GM23338 (cell line): ENCODE measurements at regions not wholly inside any gene's neighbourhood (a gene's known extent, or its start where the extent isn't known, plus 50 kb on each side); places are given as distances from the start of the nearest gene placed in this dataset.

ENCODE experiments used
- ATAC-seq: fragments of 200-7000 bp; cut with Tn5 transposase; 3 replicates; pipeline ENCODE4 v1.9.1; 2020
- DNase-seq: peaks from one replicate; pipeline ENCODE4 v3.0.0-alpha.2; 2015; ENCODE audit warnings: low spot score
- H2AFZ ChIP-seq: fragments of 200-600 bp; sonication (generic); 2 replicates; pipeline ENCODE4 v1.8.0; 2016; ENCODE audit warnings: antibody characterized with exemption, mild to moderate bottlenecking, moderate library complexity
- H3F3A ChIP-seq: fragments of 200-600 bp; sonication (generic); replicated peaks from 2 replicates; pipeline ENCODE4 v1.8.0; 2017; ENCODE audit warnings: antibody characterized with exemption, mixed run types, low read depth
- H3K27ac ChIP-seq: fragments of 200-600 bp; sonication (generic); 2 replicates; pipeline ENCODE4 v1.6.1; 2016; ENCODE audit warnings: low read depth
- H3K27me3 ChIP-seq: fragments of 200-600 bp; sonication (generic); 2 replicates; pipeline ENCODE4 v1.8.0; 2016; ENCODE audit warnings: mild to moderate bottlenecking, mixed run types, moderate library complexity; ENCODE audit not compliant: insufficient read depth
- H3K36me3 ChIP-seq: fragments of 200-600 bp; sonication (generic); 2 replicates; pipeline ENCODE4 v1.8.0; 2016; ENCODE audit warnings: mild to moderate bottlenecking; ENCODE audit not compliant: insufficient read depth
- H3K4me1 ChIP-seq: fragments of 200-600 bp; sonication (generic); 2 replicates; pipeline ENCODE4 v1.8.0; 2016; ENCODE audit warnings: mild to moderate bottlenecking, moderate library complexity; ENCODE audit not compliant: insufficient read depth
- H3K4me2 ChIP-seq: fragments of 200-600 bp; sonication (generic); 2 replicates; pipeline ENCODE4 v1.7.1; 2017; ENCODE audit warnings: mixed run types
- H3K4me3 ChIP-seq: fragments of 200-600 bp; sonication (generic); 2 replicates; pipeline ENCODE4 v1.6.1; 2016; ENCODE audit warnings: mixed run types
- H3K79me2 ChIP-seq: fragments of 200-600 bp; sonication (generic); replicated peaks from 2 replicates; pipeline ENCODE4 v1.8.0; 2017; ENCODE audit warnings: mild to moderate bottlenecking; ENCODE audit not compliant: insufficient read depth
- H3K9me2 ChIP-seq: fragments of 200-600 bp; sonication (generic); 2 replicates; pipeline ENCODE4 v1.8.0; 2017; ENCODE audit not compliant: insufficient read depth
- H4K20me1 ChIP-seq: fragments of 200-600 bp; sonication (generic); replicated peaks from 2 replicates; pipeline ENCODE4 v1.8.0; 2017; ENCODE audit warnings: mild to moderate bottlenecking; ENCODE audit not compliant: insufficient read depth
- H3K27ac Mint-ChIP-seq: 2 replicates; pipeline ENCODE4 v1.8.0; 2020; ENCODE audit warnings: inconsistent platforms, mild to moderate bottlenecking, moderate library complexity, mixed read lengths
- H3K27me3 Mint-ChIP-seq: 3 replicates; pipeline ENCODE4 v1.8.0; 2022; ENCODE audit warnings: low read depth, mild to moderate bottlenecking, moderate library complexity, mixed read lengths, inconsistent platforms; ENCODE audit not compliant: insufficient read depth, poor library complexity
- H3K36me3 Mint-ChIP-seq: 3 replicates; pipeline ENCODE4 v1.8.0; 2021; ENCODE audit warnings: low read depth, mild to moderate bottlenecking, inconsistent platforms, moderate library complexity, mixed read lengths
- H3K4me1 Mint-ChIP-seq: 3 replicates; pipeline ENCODE4 v1.8.0; 2020; ENCODE audit warnings: mild to moderate bottlenecking, inconsistent platforms, mixed read lengths
- H3K4me3 Mint-ChIP-seq: 3 replicates; pipeline ENCODE4 v1.8.0; 2021; ENCODE audit warnings: moderate library complexity, mild to moderate bottlenecking, inconsistent platforms, mixed read lengths
- H3K9me3 Mint-ChIP-seq: 3 replicates; pipeline ENCODE4 v1.8.0; 2020; ENCODE audit warnings: moderate library complexity, mild to moderate bottlenecking, inconsistent platforms, mixed read lengths
- CREB1 ChIP-seq: fragments of 250-450 bp; sonication (Bioruptor Pico); IDR thresholded peaks from 2 replicates; pipeline ENCODE4 v1.5.0; 2020; ENCODE audit warnings: low read depth, mild to moderate bottlenecking, moderate library complexity
- CTCF ChIP-seq, 2 experiments: fragments of 200-600 bp in 1 of 2; sonication (generic) in 1 of 2; conservative IDR thresholded peaks; 2 replicates each; pipeline versions ENCODE4 v1.5.1 to v1.6.1; 2016 to 2017; ENCODE audit warnings: antibody characterized with exemption in 2 of 2, low read depth in 2 of 2, mild to moderate bottlenecking in 2 of 2, moderate library complexity in 1 of 2
- ETS1 ChIP-seq: IDR thresholded peaks from 2 replicates; pipeline ENCODE4 v1.6.1; 2016; ENCODE audit warnings: antibody characterized with exemption
- EZH2 ChIP-seq: fragments of 200-600 bp; sonication (generic); IDR thresholded peaks from one replicate; pipeline ENCODE4 v1.8.0; 2017; ENCODE audit warnings: antibody characterized with exemption, mild to moderate bottlenecking, low read depth; ENCODE audit not compliant: unreplicated experiment
- JUNB ChIP-seq: IDR thresholded peaks from one replicate; pipeline ENCODE4 v1.6.1; 2016; ENCODE audit warnings: antibody characterized with exemption; ENCODE audit not compliant: unreplicated experiment
- POLR2AphosphoS5 ChIP-seq: IDR thresholded peaks from 2 replicates; pipeline ENCODE4 v1.6.1; 2016; ENCODE audit warnings: antibody characterized with exemption, low read depth
- STAT1 ChIP-seq: IDR thresholded peaks from one replicate; pipeline ENCODE4 v1.6.1; 2016; ENCODE audit warnings: antibody characterized with exemption; ENCODE audit not compliant: unreplicated experiment
- ZNF114 ChIP-seq: fragments of 250-450 bp; sonication (Bioruptor Pico); IDR thresholded peaks from 2 replicates; pipeline ENCODE4 v1.5.0; 2020; ENCODE audit warnings: mild to moderate bottlenecking, moderate library complexity
- ZNF331 ChIP-seq: fragments of 250-450 bp; sonication (Bioruptor Pico); IDR thresholded peaks from 2 replicates; pipeline ENCODE4 v1.5.0; 2020; ENCODE audit warnings: low read depth, mild to moderate bottlenecking, moderate library complexity
- ZNF462 ChIP-seq: fragments of 250-450 bp; sonication (Bioruptor Pico); IDR thresholded peaks from 2 replicates; pipeline ENCODE4 v1.5.0; 2020; ENCODE audit warnings: mild to moderate bottlenecking, moderate library complexity

- no peak for TF ChIP-seq CTCF (conservative IDR thresholded peaks at IDR 0.05; ENCODE audit: low read depth in 2 of 2)
- TF ChIP-seq CREB1, result no peak
- TF ChIP-seq STAT1, result no peak
- no peak for TF ChIP-seq ETS1
- no peak for TF ChIP-seq ZNF114 (CRISPR knock-in tag)
These were observed 289.4 kb downstream of the PRL start (continued) for GRCh38 chr6:22007469-22007868.

GRCh38 chr6:22008248-22008836, 288.5 kb downstream of the PRL start:
- Histone ChIP-seq H2AFZ (no peak overlapping the region), H3K4me3 (no peak overlapping the region), H4K20me1 (0 out of 2 replicates have a peak, but pooled peaks cover 2% of the 10 kb centered on the region), H3K27me3 (no peaks in the 10 kb centered on the region), H3K9me2 (no peaks in the 10 kb centered on the region), H3K27ac (no peak overlapping the region), H3K4me1 (peaks cover 17% of the 10 kb centered on the region; the same call in 1 of the 2 replicates), H3K36me3 (no peaks in the 10 kb centered on the region), H3K4me2 (no peak overlapping the region), H3F3A (0 out of 2 replicates have a peak, but pooled peaks cover 3% of the 10 kb centered on the region), H3K79me2 (peaks cover 1% of the 10 kb centered on the region; the same call in 1 of the 2 replicates)
- H3K27me3 Mint-ChIP-seq, result peaks cover 5% of the 10 kb centered on the region
- peaks cover 8% of the 10 kb centered on the region; the same call in 2 of the 3 replicates for H3K36me3 Mint-ChIP-seq
- no peaks in the 10 kb centered on the region for H3K9me3 Mint-ChIP-seq
- no peak overlapping the region for H3K4me3 Mint-ChIP-seq
- peaks cover 31% of the 10 kb centered on the region for H3K4me1 Mint-ChIP-seq
- ATAC-seq (no peak), DNase-seq (no peak)
- H3K27ac Mint-ChIP-seq, result no peak overlapping the region
- no peak for TF ChIP-seq CREB1
- TF ChIP-seq ZNF462 (CRISPR knock-in tag), result no peak
- TF ChIP-seq EZH2, result no peak
- no peak for TF ChIP-seq ETS1
- TF ChIP-seq STAT1, result no peak
- no peak for TF ChIP-seq POLR2AphosphoS5
- no peak for TF ChIP-seq ZNF331
- no peak for TF ChIP-seq JUNB
